GM23248 (cell line): ENCODE measurements at regions not wholly inside any gene's neighbourhood (a gene's known extent, or its start where the extent isn't known, plus 50 kb on each side); places are given as distances from the start of the nearest gene placed in this dataset.
A peak's percentile ranks its signal among the peaks of the same experiment; 100 is the strongest.

ENCODE experiments used
- DNase-seq: peaks from one replicate; pipeline ENCODE4 v3.0.0-alpha.2; 2015
- H2AFZ ChIP-seq: fragments of 200-600 bp; sonication (generic); 2 replicates; pipeline ENCODE4 v1.6.1; 2016; ENCODE audit warnings: antibody characterized with exemption
- H3F3A ChIP-seq: fragments of 200-600 bp; sonication (generic); 2 replicates; pipeline ENCODE4 v1.6.1; 2016; ENCODE audit warnings: mild to moderate bottlenecking, antibody characterized with exemption, mixed run types; ENCODE audit not compliant: insufficient read depth
- H3K27ac ChIP-seq: fragments of 200-600 bp; sonication (generic); 2 replicates; pipeline ENCODE4 v1.5.1; 2016; ENCODE audit warnings: mild to moderate bottlenecking
- H3K27me3 ChIP-seq: fragments of 200-600 bp; sonication (generic); replicated peaks from 2 replicates; pipeline ENCODE4 v1.6.1; 2016; ENCODE audit warnings: mild to moderate bottlenecking; ENCODE audit not compliant: insufficient read depth
- H3K36me3 ChIP-seq: fragments of 200-600 bp; sonication (generic); 2 replicates; pipeline ENCODE4 v1.6.1; 2016; ENCODE audit warnings: low read depth, mild to moderate bottlenecking
- H3K4me1 ChIP-seq: fragments of 200-600 bp; sonication (generic); 2 replicates; pipeline ENCODE4 v1.6.1; 2016; ENCODE audit warnings: mild to moderate bottlenecking; ENCODE audit not compliant: insufficient read depth
- H3K4me2 ChIP-seq: fragments of 200-600 bp; sonication (generic); one replicate; pipeline ENCODE4 v1.6.1; 2016; ENCODE audit warnings: mild to moderate bottlenecking; ENCODE audit not compliant: unreplicated experiment
- H3K4me3 ChIP-seq: fragments of 200-600 bp; sonication (generic); 2 replicates; pipeline ENCODE4 v1.5.1; 2016; ENCODE audit warnings: mild to moderate bottlenecking
- H3K79me2 ChIP-seq: fragments of 200-600 bp; sonication (generic); 2 replicates; pipeline ENCODE4 v1.6.1; 2016; ENCODE audit warnings: mild to moderate bottlenecking; ENCODE audit not compliant: insufficient read depth
- H3K9ac ChIP-seq: fragments of 200-600 bp; sonication (generic); 2 replicates; pipeline ENCODE4 v1.6.1; 2016; ENCODE audit warnings: mild to moderate bottlenecking
- H3K9me2 ChIP-seq: fragments of 200-600 bp; sonication (generic); 2 replicates; pipeline ENCODE4 v1.6.1; 2016; ENCODE audit warnings: mixed run types, mild to moderate bottlenecking, moderate library complexity; ENCODE audit not compliant: insufficient read depth
- H3K9me3 ChIP-seq: fragments of 200-600 bp; sonication (generic); one replicate; pipeline ENCODE4 v1.6.1; 2017; ENCODE audit warnings: low read depth
- H4K20me1 ChIP-seq: fragments of 200-600 bp; sonication (generic); 2 replicates; pipeline ENCODE4 v1.6.0; 2016; ENCODE audit not compliant: insufficient read depth
- EZH2 ChIP-seq: fragments of 200-600 bp; sonication (generic); IDR thresholded peaks from 2 replicates; pipeline ENCODE4 v1.6.1; 2018; ENCODE audit warnings: antibody characterized with exemption, mild to moderate bottlenecking; ENCODE audit not compliant: insufficient read depth, poor library complexity, severe bottlenecking
- EZH2phosphoT487 ChIP-seq: fragments of 200-600 bp; sonication (generic); IDR thresholded peaks from 2 replicates; pipeline ENCODE4 v1.6.1; 2018; ENCODE audit warnings: antibody characterized with exemption, moderate library complexity, mild to moderate bottlenecking, low read depth; ENCODE audit not compliant: insufficient read depth
- WGBS, 2 experiments: methylation state at CpG; one replicate each; pipeline ENCODE4 v1.1.6; 2015 to 2017; ENCODE audit warnings: low lambda C conversion rate in 2 of 2, low coverage in 1 of 2; ENCODE audit errors: missing lambda C conversion rate in 2 of 2; 5-methylcytosine and 5-hydroxymethylcytosine counted together
- in situ Hi-C: fragments of 300-500 bp; cut with MboI; formaldehyde crosslinking; loops from 2 replicates; pipeline ENCODE4 v1.15.0; 2020

- Histone ChIP-seq H3K4me1 (peaks cover 32% of the 10 kb centered on the region), H3K27ac (no peak overlapping the region), H3K9me3 (no peaks in the 10 kb centered on the region), H3K4me3 (peak overlapping the region; percentile 67), H3K9me2 (no peaks in the 10 kb centered on the region), H2AFZ (peak overlapping the region; percentile 74), H3K79me2 (no peaks in the 10 kb centered on the region), H4K20me1 (no peaks in the 10 kb centered on the region), H3K9ac (peak overlapping the region; percentile 82), H3K27me3 (no peaks in the 10 kb centered on the region), H3K4me2 (peak overlapping the region; percentile 45), H3K36me3 (no peaks in the 10 kb centered on the region), H3F3A (peaks cover 25% of the 10 kb centered on the region; the same call in 1 of the 2 replicates)
- WGBS, 2 experiments, result 78 to 82% methylated on average over 14 to 19 of the region's 19 CpGs
- TF ChIP-seq EZH2, result no peak
- no peak for TF ChIP-seq EZH2phosphoT487
- DNase-seq, result no peak
- in situ Hi-C loops, result loop anchor here (25.0 kb wide), 1 partner anchor 515 kb away; no protein-coding TSS in a partner anchor
These were observed 98.3 kb upstream of the MAML3 start for GRCh38 chr4:140252141-140252741.

DNA sequence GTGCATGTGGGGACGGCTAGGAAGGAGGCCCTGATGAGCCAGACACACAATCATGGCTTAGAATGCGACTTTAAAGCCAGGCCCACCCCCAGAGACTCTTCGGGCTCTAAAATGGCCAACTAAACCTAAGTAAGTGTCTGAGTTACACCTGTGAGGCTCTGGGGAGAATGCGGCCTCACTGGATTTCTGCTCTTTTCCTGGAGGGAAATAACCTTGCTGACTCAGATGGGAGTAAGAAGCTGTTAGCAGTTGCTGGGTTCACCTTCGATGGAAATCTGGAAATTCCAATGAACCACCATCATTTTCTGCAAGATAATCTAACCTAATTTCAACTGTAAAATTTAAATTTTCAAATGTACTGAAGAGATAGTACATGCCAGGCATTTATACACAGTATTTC lies 97.6 kb upstream of the MAML3 start:
- Histone ChIP-seq H3K4me1 (peaks cover 25% of the 10 kb centered on the region), H3K27ac (no peak overlapping the region), H3K4me3 (no peak overlapping the region), H3K36me3 (no peaks in the 10 kb centered on the region), H2AFZ (no peak overlapping the region), H3K4me2 (no peak overlapping the region), H3K9ac (no peak overlapping the region), H3K79me2 (no peaks in the 10 kb centered on the region), H3K9me2 (no peaks in the 10 kb centered on the region), H3K27me3 (no peaks in the 10 kb centered on the region), H4K20me1 (no peaks in the 10 kb centered on the region), H3K9me3 (no peaks in the 10 kb centered on the region), H3F3A (peaks cover 22% of the 10 kb centered on the region; the same call in 1 of the 2 replicates)
- in situ Hi-C loops, result loop anchor here (25.0 kb wide), 1 partner anchor 514 kb away; no protein-coding TSS in a partner anchor
- 97 to 98% methylated on average over 5 of the region's 5 CpGs for whole genome bisulfite sequencing, 2 experiments
- no peak for TF ChIP-seq EZH2phosphoT487
- TF ChIP-seq EZH2, result no peak
- DNase-seq, result no peak

- Histone ChIP-seq H3K4me1 (peaks cover 20% of the 10 kb centered on the region), H2AFZ (no peak overlapping the region), H3K4me3 (no peak overlapping the region), H3K4me2 (no peak overlapping the region), H3K9ac (no peak overlapping the region), H3K36me3 (no peaks in the 10 kb centered on the region), H3K27me3 (no peaks in the 10 kb centered on the region), H3K9me2 (no peaks in the 10 kb centered on the region), H3K27ac (no peak overlapping the region), H3K79me2 (no peaks in the 10 kb centered on the region), H4K20me1 (no peaks in the 10 kb centered on the region), H3F3A (peaks cover 21% of the 10 kb centered on the region; the same call in 1 of the 2 replicates), H3K9me3 (no peaks in the 10 kb centered on the region)
- peak; percentile 37 for DNase-seq
- TF ChIP-seq EZH2 (no peak), EZH2phosphoT487 (no peak)
- WGBS, 2 experiments, result 97% methylated on average over 4 of the region's 4 CpGs
- in situ Hi-C loops, result loop anchor here (25.0 kb wide), 1 partner anchor 514 kb away; no protein-coding TSS in a partner anchor
These were observed 97.1 kb upstream of the MAML3 start for GRCh38 chr4:140250989-140251552.

DNA sequence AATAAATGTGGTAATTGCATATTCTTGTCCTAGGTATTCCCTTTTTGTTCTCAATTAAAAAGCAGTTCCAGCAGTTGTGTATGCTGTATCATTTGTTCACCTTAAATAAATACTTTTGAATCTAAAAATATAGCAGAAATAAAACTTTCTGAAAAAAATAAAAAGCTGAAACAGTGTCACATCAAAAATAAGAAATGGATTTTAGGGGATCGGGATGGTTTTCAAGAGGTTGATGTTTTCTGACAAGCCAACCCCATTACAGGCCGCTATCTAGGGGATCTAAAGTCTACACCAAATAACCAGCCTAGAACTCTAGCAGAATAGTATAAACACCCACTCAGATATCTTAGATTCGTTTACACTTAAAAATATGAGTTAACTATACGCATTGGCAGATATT lies 95.4 kb upstream of the MAML3 start:
- H3K9me3 ChIP-seq, result no peaks in the 10 kb centered on the region
- no peaks in the 10 kb centered on the region for H3K36me3 ChIP-seq
- H3K9me2 ChIP-seq, result no peaks in the 10 kb centered on the region
- no peaks in the 10 kb centered on the region for H3K27me3 ChIP-seq
- H3K4me3 ChIP-seq, result no peak overlapping the region
- TF ChIP-seq EZH2phosphoT487 (no peak), EZH2 (no peak)
- peaks cover 5% of the 10 kb centered on the region; the same call in 1 of the 2 replicates for H3K4me1 ChIP-seq
- H3K27ac ChIP-seq, result no peak overlapping the region
- H3K79me2 ChIP-seq, result no peaks in the 10 kb centered on the region
- in situ Hi-C loops, result loop anchor here (5.0 to 10.0 kb wide), 2 partner anchors 92 to 195 kb away; no protein-coding TSS in a partner anchor
- H3K9ac ChIP-seq, result no peak overlapping the region
- peaks cover 4% of the 10 kb centered on the region; the same call in 1 of the 2 replicates for H3F3A ChIP-seq
- no peak overlapping the region for H2AFZ ChIP-seq
- H3K4me2 ChIP-seq, result no peak overlapping the region
- no peaks in the 10 kb centered on the region for H4K20me1 ChIP-seq
- peak; percentile 21 for DNase-seq
- 81% methylated on average over 4 of the region's 4 CpGs for WGBS, 2 experiments
